NOMO-1 treated with dmso at 0.1 percent for 144 hours (cell line): ENCODE measurements at regions not wholly inside any gene's neighbourhood (a gene's known extent, or its start where the extent isn't known, plus 50 kb on each side); places are given as distances from the start of the nearest gene placed in this dataset.
"Not testable (repeated sequence)": the region's sequence is repeated elsewhere in the genome, so short reads cannot be mapped to it uniquely, and the experiment has no call there.

Source experiments
- DNase-seq: peaks from one replicate; lab custom pipeline; 2025; ENCODE audit not compliant: unreplicated experiment; lab: John Stamatoyannopoulos, UW

GRCh38 chr12:25615119-25615518, 62.0 kb upstream of the LMNTD1 start:
- DNase-seq, result peak; percentile 30

GRCh38 chr12:25616286-25616685, 63.2 kb upstream of the LMNTD1 start:
- no peak for DNase-seq

GRCh38 chr12:25617991-25618390, 64.9 kb upstream of the LMNTD1 start:
- DNase-seq, result no peak

GRCh38 chr12:25623816-25624215, 70.7 kb upstream of the LMNTD1 start:
- DNase-seq, result no peak

GRCh38 chr12:25625146-25625545, 72.1 kb upstream of the LMNTD1 start:
- no peak for DNase-seq

GRCh38 chr12:25629341-25629740, 76.3 kb upstream of the LMNTD1 start:
- no peak for DNase-seq

GRCh38 chr12:25630735-25631515, 77.8 kb upstream of the LMNTD1 start:
- not testable (repeated sequence) for DNase-seq

- not testable (repeated sequence) for DNase-seq
These were observed 80.1 kb upstream of the LMNTD1 start for GRCh38 chr12:25633149-25633548.

GRCh38 chr12:25637752-25638151, 84.7 kb upstream of the LMNTD1 start:
- no peak for DNase-seq

GRCh38 chr12:25639406-25639805, 86.3 kb upstream of the LMNTD1 start:
- DNase-seq, result no peak

- DNase-seq, result no peak
These were observed 91.9 kb upstream of the LMNTD1 start for GRCh38 chr12:25644979-25645378.

GRCh38 chr12:25645427-25645826, 92.3 kb upstream of the LMNTD1 start:
- DNase-seq, result no peak

GRCh38 chr12:25651931-25652330, 98.8 kb upstream of the LMNTD1 start:
- DNase-seq, result no peak

GRCh38 chr12:25652371-25652770, 99.3 kb upstream of the LMNTD1 start:
- DNase-seq, result no peak

- no peak for DNase-seq
These were observed 100.5 kb upstream of the LMNTD1 start for GRCh38 chr12:25653487-25654175.

- DNase-seq, result no peak
These were observed 102.6 kb upstream of the LMNTD1 start for GRCh38 chr12:25655702-25656101.

- DNase-seq, result no peak
These were observed 106.5 kb upstream of the LMNTD1 start for GRCh38 chr12:25659621-25660020.

- no peak for DNase-seq
These were observed 117.3 kb upstream of the LMNTD1 start for GRCh38 chr12:25670076-25671055.

GRCh38 chr12:25675808-25676207, 122.7 kb upstream of the LMNTD1 start:
- DNase-seq, result no peak

- DNase-seq, result no peak
These were observed 124.3 kb upstream of the LMNTD1 start for GRCh38 chr12:25677232-25677937.

GRCh38 chr12:25681580-25681979, 128.5 kb upstream of the LMNTD1 start:
- DNase-seq, result no peak
